GM12864 (cell line): ENCODE measurements at regions not wholly inside any gene's neighbourhood (a gene's known extent, or its start where the extent isn't known, plus 50 kb on each side); places are given as distances from the start of the nearest gene placed in this dataset.

ENCODE experiments used
- DNase-seq: peaks from one replicate; pipeline ENCODE4 v3.0.0-alpha.2; 2011; ENCODE audit warnings: low read depth
- H3K4me3 ChIP-seq: 2 replicates; pipeline ENCODE4 v1.5.1; 2011; ENCODE audit warnings: mild to moderate bottlenecking, low read depth, low read length, control low read depth
- TF ChIP-seq, protein P1 (sequence below): IDR thresholded peaks from 2 replicates; pipeline ENCODE4 v1.5.1; 2011; ENCODE audit warnings: low read depth, mild to moderate bottlenecking, moderate library complexity, low read length, control low read depth, inconsistent platforms; ENCODE audit errors: missing control alignments

DNA sequence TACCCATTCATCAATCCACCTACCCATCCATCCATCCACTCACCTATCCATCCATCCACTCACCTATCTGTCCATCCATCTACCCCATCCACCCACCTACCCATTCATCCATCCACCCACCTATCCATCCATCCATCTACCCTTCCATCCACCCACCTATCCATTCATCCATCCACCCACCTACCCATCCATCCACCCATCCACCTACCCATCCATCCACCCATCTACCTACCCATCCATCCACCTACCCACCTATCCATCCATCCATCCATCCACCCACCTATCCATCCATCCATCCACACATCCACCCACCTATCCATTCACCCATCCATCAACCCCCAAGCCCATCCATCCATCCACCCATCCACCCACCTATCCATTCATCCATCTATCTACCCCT lies 267.1 kb downstream of the MRTFB start:
- DNase-seq = no peak
- no peak overlapping the region for H3K4me3 ChIP-seq
- TF ChIP-seq, protein P1, sequence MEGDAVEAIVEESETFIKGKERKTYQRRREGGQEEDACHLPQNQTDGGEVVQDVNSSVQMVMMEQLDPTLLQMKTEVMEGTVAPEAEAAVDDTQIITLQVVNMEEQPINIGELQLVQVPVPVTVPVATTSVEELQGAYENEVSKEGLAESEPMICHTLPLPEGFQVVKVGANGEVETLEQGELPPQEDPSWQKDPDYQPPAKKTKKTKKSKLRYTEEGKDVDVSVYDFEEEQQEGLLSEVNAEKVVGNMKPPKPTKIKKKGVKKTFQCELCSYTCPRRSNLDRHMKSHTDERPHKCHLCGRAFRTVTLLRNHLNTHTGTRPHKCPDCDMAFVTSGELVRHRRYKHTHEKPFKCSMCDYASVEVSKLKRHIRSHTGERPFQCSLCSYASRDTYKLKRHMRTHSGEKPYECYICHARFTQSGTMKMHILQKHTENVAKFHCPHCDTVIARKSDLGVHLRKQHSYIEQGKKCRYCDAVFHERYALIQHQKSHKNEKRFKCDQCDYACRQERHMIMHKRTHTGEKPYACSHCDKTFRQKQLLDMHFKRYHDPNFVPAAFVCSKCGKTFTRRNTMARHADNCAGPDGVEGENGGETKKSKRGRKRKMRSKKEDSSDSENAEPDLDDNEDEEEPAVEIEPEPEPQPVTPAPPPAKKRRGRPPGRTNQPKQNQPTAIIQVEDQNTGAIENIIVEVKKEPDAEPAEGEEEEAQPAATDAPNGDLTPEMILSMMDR = no peak

DNA sequence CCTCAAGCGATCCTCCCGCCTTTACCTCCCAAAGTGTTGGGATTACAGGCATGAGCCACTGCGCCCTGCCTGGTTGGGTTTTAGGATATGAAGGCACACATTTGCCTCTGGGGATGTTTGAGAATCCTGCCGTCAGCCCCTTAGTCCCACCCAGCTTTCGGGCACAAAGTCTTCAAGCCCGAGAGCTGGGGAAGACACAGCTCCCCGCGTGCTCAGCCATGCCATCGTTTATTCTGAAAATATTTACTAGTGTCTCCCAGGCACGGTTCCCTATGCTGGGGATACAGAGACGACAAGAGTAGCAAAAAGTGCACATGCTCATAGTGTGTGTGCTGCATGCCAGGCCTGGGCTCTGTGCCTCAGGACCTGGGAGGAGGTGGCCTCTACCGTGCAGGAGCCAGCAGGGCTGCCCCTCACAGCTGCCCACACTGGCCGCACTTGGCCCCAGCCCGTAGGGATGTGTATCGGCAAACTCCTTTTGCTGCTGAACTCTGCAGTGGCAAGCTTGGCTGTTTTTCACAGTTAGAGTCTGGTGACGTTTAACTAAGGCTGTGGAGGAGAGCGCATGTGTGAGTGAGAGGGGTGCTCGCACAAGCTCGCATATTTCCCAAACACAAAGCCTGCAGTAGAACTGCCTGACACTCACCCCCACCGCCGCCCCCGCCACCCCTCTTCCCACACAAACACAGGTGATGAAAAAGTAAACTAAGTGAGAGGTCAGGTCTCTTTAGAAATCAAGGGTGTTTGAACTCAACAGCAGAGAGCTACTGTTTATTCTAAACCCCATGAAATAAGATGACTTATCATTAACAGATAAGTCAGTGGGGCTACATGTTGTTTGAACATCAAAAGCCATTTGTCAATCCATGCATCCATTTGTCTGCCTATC lies 266.4 kb downstream of the MRTFB start:
- H3K4me3 ChIP-seq = no peak overlapping the region
- no peak for DNase-seq
- TF ChIP-seq, protein P1 = no peak

DNA sequence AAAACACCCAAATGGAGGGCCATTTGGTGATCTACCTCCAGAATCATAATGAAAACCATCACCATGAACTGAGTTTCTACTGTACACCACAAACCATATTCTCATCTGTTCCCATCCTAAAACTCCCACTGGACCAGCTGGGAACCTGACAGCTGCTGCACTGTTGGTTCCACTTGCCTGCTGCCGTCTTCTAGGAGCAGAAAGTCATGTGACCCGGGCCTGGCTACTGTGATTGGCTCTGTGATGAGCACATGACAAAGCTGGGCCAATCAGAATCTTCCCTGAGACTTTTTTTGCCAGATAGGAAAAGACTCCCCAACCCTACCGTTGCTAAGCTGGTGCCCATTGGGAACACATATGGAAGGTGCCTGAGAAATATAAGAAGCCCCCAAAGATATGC lies 264.2 kb downstream of the MRTFB start:
- no peak overlapping the region for H3K4me3 ChIP-seq
- TF ChIP-seq, protein P1 = no peak
- DNase-seq = no peak

DNA sequence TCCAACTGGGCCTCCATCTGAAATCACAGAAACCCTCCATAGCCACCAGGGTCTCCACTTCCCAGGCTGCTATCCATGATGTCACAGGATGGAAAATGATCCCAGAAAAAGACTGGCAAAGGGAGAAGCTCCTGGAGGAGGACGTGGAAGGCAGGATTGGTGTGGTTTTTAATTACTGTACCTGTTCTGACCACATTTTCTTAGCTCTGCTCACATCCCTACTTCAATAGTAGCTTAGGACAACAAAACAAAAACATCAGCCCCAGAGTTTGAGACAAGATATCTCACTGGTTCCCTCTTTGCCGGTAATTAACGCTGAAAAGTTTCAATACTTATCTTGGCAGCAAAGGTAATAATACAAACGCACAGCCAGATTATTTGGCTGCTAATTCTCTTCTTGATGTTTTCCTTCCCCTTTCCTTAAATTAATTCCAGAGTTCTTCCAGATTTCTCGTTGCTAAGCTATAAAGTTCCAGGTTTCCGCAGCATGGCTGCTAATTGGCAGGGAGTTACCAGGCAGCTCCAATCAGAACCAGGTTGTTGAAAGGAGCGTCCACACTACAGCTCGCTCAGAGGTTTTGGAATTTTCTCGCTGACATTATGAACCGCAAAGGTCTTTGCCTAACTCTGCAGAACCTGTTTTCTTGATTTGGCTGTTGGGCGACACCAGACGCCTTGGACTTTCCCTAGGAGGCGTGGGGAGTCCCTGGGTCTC lies 263.4 kb downstream of the MRTFB start:
- no peak overlapping the region for H3K4me3 ChIP-seq
- DNase-seq = no peak
- TF ChIP-seq, protein P1 = no peak

DNA sequence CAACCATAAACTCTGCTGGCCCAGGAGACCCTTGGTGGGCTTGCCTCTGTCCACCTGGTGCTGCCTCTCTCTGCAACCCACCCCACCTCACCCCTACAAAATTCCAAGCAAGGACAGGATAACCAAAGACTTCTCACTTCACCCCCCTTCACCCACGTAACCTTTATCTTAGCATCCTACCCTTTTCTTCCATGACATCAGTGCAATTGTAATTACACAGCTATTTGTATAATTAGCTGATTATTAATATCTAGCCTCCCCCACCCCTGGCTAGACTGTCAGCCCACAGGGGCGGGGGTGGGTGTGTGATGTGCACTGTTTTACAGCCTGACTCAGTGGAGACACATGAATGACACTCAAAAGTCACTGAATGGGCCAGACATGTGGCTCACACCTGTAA lies 262.2 kb downstream of the MRTFB start:
- no peak for DNase-seq
- no peak overlapping the region for H3K4me3 ChIP-seq
- TF ChIP-seq, protein P1 = no peak

DNA sequence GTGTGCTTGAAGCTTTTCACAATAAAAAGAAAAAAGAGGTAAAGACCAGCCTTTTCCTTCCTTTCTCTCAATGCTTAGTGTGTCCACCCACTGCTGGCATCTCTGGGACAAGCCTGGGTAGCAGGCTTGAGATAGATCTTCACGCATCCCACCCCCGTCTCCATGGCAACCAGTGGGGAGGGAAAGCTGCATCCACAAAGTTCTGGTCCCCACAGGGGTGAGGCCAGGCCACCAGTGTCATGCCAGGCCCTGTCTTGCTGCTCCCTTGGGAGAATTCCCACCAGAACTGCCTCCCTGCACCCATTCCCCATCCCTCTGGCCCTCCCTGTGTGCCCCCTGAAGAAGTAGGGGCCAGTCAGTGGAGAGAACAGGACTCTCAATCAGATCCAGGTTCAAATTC lies 259.9 kb downstream of the MRTFB start:
- DNase-seq = no peak
- TF ChIP-seq, protein P1 = no peak
- no peak overlapping the region for H3K4me3 ChIP-seq
